Omental fat pad (tissue), 3 donors: ENCODE measurements at regions not wholly inside any gene's neighbourhood (a gene's known extent, or its start where the extent isn't known, plus 50 kb on each side); places are given as distances from the start of the nearest gene placed in this dataset.
"Not testable (repeated sequence)": the region's sequence is repeated elsewhere in the genome, so short reads cannot be mapped to it uniquely, and the experiment has no call there.

Experiments used
- ATAC-seq: fragments of 150-250 bp; one replicate; pipeline ENCODE4 v1.9.1; 2016; ENCODE audit warnings: mild to moderate bottlenecking, moderate library complexity; ENCODE audit not compliant: low FRiP score
- DNase-seq: peaks from one replicate; pipeline ENCODE4 v3.0.0-alpha.2; 2019; ENCODE audit warnings: low spot score
- CTCF ChIP-seq, 3 donors: fragments of 450-650 bp; IDR thresholded peaks; one replicate each; pipeline ENCODE4 v1.5.1; 2016 to 2017; ENCODE audit warnings: antibody characterized with exemption in 3 of 3, mild to moderate bottlenecking in 3 of 3, moderate library complexity in 2 of 3

DNA sequence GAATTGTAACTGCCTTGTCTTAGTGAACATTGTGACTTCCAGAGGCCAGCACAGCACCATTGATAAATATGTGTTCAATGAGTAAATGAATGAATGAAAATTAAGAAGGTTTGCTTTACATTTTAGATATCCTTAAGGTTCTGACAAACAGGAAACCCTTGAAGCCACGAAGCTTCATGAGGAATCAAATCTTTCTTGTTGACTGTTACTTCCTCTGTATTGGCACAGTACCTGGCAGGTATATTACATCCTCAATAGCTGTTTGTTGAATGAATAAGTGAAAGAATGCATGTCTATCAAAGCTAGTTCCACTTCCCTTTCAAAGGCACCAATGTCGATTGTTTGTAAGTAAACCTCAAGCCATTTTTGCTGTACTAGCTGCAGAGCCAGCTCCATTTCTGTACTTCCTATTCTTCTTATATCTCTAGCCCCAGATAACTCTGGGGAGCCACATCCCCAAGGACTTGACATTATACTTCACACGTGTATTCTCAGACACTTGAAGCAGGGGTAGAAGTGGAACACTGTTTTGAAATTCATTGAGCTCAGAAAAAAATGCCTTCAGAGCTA, 140.3 kb upstream of the RAG2 start:
- DNase-seq (no peak), ATAC-seq (no peak)
- TF ChIP-seq CTCF (IDR thresholded peaks at IDR 0.05), result no peak

DNA sequence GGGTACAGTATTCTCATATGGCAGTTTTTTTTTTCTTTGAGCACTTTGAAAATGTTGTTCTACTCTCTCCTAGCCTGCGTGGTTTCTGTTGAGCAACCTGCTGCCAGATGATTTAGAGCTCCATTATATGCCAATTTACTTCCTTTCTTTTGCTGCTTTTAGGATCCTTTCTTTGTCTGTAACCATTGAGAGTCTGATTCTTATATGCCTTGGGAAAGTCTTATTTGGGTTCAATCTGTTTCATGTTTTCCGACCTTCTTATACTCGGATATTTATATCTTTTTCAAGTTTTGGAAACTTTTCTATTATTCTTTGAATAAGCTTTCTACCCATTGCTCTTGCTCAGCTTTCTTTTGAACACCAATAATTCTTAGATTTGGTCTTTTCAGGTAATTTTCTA, 138.1 kb upstream of the RAG2 start:
- ATAC-seq (no peak), DNase-seq (no peak)
- TF ChIP-seq CTCF (IDR thresholded peaks at IDR 0.05), result no peak

DNA sequence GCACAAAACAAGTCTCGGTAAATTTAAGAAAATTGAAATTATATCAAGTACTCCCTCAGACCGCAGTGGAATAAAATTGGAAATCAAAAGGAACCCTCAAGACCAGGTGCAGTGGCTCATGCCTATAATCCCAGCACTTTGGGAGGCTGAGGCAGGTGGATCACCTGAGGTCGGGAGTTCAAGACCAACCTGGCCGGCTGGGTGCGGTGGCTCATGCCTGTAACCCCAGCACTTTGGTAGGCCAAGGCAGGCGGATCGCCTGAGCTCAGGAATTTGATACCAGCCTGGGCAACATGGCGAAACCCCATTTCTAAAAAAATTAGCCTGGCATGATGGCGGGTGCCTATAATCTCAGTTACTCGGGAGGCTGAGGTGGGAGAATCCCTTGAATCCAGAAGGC, 135.7 kb upstream of the RAG2 start:
- DNase-seq, ATAC-seq: not testable (repeated sequence)

DNA sequence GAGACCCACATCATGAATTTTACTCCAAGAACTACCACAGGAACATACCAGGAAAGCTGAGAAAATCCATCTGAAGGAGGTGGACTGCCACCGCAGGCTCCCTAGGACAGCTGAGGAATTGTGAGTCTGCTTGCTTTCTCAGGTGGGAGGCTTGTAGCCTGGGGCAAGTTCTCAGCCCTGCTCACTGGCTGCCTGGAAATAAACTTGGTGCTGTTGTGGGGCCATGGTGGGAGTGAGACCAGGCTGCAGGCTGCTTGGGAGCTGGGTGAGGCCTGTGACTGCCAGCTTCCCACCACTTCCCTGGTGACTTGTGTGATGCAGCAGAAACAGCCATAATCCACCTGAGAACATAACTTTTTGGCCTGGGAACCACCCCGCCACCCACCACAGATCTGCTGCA, 132.7 kb upstream of the RAG2 start:
- no peak for DNase-seq

GRCh38 chr11:36729825-36730224, 131.8 kb upstream of the RAG2 start:
- no peak for TF ChIP-seq CTCF (IDR thresholded peaks at IDR 0.05)
- no peak for ATAC-seq
- DNase-seq, result no peak

More for the DNA sequence above, 132.7 kb upstream of the RAG2 start:
- ATAC-seq, result no peak
- TF ChIP-seq CTCF (IDR thresholded peaks at IDR 0.05), result no peak

DNA sequence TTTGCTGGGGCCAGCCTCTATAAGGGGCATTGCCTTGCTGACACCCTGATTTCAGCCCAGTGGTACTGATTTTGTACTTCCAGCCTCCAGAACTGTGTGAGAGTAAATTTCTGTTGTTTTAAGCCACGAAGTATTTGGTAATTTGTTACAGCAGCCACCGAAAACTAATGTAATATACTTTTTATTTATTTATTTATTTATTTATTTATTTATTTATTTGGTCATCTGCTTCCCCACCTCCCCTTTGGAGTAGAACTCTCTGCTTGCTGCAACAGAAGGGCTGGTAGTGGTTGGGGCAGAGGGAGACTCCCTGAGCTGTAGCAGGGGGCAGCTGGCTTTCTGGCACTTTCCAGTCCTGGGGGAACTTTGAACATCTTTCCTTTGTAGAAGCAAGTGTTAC, 128.4 kb upstream of the RAG2 start:
- ATAC-seq (no peak), DNase-seq (no peak)
- TF ChIP-seq CTCF (IDR thresholded peaks at IDR 0.05), result no peak

GRCh38 chr11:36724742-36725385, 126.8 kb upstream of the RAG2 start:
- no peak for TF ChIP-seq CTCF (IDR thresholded peaks at IDR 0.05)
- DNase-seq (no peak), ATAC-seq (no peak)
